HG03460 (cell line): ENCODE measurements at regions not wholly inside any gene's neighbourhood (a gene's known extent, or its start where the extent isn't known, plus 50 kb on each side); places are given as distances from the start of the nearest gene placed in this dataset.

Experiments
- ATAC-seq: cut with Tn5 transposase; IDR thresholded peaks from one replicate; pipeline ENCODE4 v1.9.1; 2021; ENCODE audit not compliant: unreplicated experiment

DNA sequence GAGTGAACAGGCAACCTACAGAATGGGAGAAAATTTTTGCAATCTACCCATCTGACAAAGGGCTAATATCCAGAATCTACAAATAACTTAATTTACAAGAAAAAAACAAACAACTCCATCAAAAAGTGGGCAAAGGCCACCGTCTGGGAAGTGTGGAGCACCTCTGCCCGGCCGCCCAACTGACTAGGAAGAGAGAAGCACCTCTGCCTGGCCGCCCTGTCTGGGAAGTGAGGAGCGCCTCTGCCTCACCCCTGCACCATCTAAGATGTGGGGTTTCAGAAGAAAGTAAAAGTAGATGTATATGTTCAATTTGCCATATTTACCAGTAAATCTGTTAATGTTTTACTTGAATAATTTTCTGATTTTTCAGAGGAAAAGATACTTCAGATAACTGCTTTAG, 108.1 kb upstream of the TMEM161B start:
- no peak for ATAC-seq

DNA sequence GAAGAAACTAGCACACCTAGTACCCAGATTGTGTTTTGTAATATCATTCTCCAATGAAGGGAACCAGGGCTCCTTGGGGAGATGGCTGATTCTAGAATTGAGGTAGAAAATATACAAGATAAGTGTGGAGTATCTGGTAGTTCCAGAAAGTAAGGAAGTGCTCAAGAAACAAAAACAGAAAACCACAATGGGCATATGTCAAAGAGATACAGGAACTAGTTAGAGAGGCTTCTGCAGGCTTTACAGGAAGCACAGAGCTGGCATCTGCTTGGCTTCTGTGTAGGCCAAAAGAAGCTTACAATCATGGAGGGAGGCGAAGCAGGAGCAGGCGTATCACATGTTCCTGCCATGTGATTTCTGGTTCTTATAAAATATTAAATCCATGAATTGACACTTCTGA, 105.7 kb upstream of the TMEM161B start:
- no peak for ATAC-seq

DNA sequence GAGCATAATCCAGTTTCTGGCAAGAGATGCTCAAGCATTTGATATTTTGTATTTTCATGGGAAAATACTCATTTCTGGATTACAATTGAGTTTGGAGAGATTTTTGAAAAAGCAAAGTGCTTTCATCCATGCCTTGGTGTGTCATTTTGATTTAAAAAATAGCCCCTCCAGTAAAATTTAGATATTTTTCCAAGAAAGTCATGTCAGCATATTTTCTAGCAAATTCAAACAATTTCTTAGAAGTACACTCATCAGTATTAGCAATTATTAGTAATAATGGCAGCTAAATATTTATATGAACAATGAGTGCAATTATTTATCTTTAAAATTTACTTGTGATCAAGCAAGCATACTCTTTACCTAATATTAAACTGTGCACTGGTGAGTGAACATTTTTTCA, 102.2 kb upstream of the TMEM161B start:
- ATAC-seq, result no peak

DNA sequence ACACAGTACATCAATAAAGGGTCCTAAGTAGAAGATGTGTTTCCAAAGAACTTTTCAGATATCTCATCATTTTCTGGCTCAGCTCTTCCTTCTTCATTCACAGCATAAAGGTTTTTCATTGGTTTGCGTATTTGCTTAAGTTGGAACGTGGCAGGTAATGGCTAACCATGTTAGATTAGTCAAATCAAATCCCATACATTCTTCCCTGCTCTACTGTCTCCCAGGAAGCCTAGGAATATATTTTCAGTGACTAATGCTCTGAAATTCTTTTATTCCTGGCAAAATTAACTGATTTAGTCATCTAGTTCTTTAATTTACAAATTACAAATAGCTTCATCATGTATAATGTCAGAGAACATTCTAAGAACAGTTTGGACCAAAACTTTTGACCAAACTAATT, 99.6 kb upstream of the TMEM161B start:
- no peak for ATAC-seq

DNA sequence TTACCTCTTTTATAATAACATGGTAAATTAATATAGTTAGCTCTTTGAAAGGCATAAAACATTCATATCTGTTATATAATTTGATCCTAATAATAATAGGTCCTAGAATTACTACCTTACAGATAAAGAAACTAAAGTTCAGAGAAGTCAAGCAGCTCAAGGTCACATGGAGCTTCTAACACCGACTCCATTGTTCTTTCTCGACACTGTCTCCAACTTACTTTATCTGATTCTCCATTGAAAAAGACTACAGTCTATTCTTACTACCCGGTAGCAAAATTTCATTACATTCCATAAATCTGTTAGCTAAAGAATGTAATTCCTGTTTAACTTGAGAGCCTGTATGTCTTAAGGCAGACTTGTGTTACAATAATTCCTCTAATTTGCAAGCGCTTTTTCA, 96.3 kb upstream of the TMEM161B start:
- no peak for ATAC-seq

DNA sequence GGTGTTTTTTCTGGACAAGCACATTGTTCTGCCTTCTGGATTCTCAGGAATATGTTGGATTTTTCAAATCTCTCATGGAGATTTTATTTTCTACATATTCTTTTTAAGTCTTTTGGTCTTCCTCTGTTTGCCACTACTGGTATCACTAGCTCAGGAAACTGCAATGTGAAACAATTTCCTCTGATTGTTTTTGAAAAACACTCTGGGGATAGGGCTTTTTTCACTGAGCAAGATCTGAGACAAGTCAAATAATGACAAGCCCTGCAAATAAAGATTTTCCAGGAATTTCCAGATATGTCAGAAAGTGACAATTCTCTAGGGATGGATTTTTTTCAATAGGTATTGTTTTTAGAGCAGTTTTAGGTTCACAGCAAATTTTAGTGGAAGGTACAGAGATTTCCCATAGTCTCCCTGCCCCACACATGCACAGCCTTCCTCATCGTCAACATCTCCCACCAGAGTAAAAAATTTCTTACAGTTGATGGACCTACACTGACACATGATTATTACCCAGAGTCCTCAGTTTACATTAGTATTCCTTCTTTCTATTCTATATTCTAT, 86.9 kb upstream of the TMEM161B start:
- ATAC-seq, result no peak

DNA sequence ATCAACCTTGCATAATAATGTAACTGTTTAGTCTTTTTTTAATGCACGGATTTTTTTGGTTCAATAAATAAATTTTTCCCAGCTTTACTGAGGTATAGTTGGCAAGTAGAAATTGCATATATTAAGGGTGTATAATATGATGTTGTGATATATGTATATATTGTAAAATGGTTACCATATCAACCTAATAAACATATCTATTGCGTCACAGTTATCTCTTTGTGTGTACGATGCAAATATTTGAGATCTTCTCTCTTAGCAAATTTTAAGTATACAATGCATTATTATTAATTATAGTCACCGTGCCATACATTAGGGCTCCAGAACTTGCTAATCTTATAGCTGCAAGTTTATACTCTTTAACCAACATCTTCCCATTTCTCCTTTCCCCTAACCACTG, 57.2 kb upstream of the TMEM161B start:
- ATAC-seq, result no peak

DNA sequence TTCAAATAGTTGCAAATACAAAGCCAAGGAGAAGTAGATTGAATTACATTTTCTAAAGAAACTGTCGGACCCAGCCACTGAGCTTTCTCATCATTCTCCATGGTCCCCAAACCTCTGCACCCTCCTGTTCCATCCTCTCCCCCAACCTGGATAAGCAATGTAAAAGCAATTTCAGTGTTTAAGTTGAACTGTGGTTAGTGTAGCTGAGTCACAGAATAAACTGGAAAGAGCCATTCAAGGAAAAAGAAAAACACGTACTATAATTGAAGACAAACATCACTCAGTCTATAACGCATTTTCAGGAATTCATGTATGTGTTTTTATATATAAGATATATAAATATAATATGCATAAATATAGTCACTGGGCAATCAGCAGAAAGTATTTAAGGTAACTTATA, 54.1 kb upstream of the TMEM161B start:
- no peak for ATAC-seq
